DOHH2 (cell line): ENCODE measurements at regions not wholly inside any gene's neighbourhood (a gene's known extent, or its start where the extent isn't known, plus 50 kb on each side); places are given as distances from the start of the nearest gene placed in this dataset.

Source experiments
- H3F3A ChIP-seq: fragments of 200-600 bp; sonication (generic), shearing (Covaris generic); 2 replicates; pipeline ENCODE4 v1.6.0; 2016; ENCODE audit warnings: antibody characterized with exemption, mild to moderate bottlenecking; ENCODE audit not compliant: control insufficient read depth, insufficient read depth
- H3K27ac ChIP-seq: fragments of 200-600 bp; sonication (generic); 2 replicates; pipeline ENCODE4 v1.5.1; 2014; ENCODE audit warnings: low read depth, mild to moderate bottlenecking, low read length, moderate library complexity
- H3K27me3 ChIP-seq: fragments of 200-600 bp; sonication (generic); 2 replicates; pipeline ENCODE4 v1.6.1; 2014; ENCODE audit warnings: mild to moderate bottlenecking, low read length, mixed read lengths; ENCODE audit not compliant: control insufficient read depth
- H3K36me3 ChIP-seq: fragments of 200-600 bp; sonication (generic); 2 replicates; pipeline ENCODE4 v1.6.1; 2014; ENCODE audit warnings: mild to moderate bottlenecking, low read length, moderate library complexity, mixed read lengths; ENCODE audit not compliant: control insufficient read depth
- H3K4me1 ChIP-seq: fragments of 200-600 bp; sonication (generic); 2 replicates; pipeline ENCODE4 v1.6.1; 2014; ENCODE audit warnings: mild to moderate bottlenecking, low read length, mixed read lengths; ENCODE audit not compliant: control insufficient read depth
- H3K4me2 ChIP-seq: fragments of 200-600 bp; sonication (generic); 2 replicates; pipeline ENCODE4 v1.6.0; 2014; ENCODE audit warnings: mild to moderate bottlenecking, low read length, moderate library complexity
- H3K4me3 ChIP-seq: fragments of 200-600 bp; sonication (generic); 2 replicates; pipeline ENCODE4 v1.5.1; 2014; ENCODE audit warnings: mild to moderate bottlenecking, low read length, mixed read lengths
- H3K79me2 ChIP-seq: fragments of 200-600 bp; sonication (generic); 2 replicates; pipeline ENCODE4 v1.6.1; 2014; ENCODE audit warnings: mild to moderate bottlenecking, low read length, mixed read lengths; ENCODE audit not compliant: control insufficient read depth
- H3K9me2 ChIP-seq: fragments of 200-600 bp; sonication (generic); replicated peaks from 2 replicates; pipeline ENCODE4 v1.6.1; 2014; ENCODE audit warnings: mild to moderate bottlenecking, low read length, mixed read lengths; ENCODE audit not compliant: control insufficient read depth
- H3K9me3 ChIP-seq: fragments of 200-600 bp; sonication (generic); 2 replicates; pipeline ENCODE4 v1.6.1; 2014; ENCODE audit warnings: antibody characterized with exemption, low read length, mixed read lengths; ENCODE audit not compliant: control insufficient read depth, insufficient read depth
- H4K20me1 ChIP-seq: fragments of 200-600 bp; sonication (generic); 2 replicates; pipeline ENCODE4 v1.6.0; 2014; ENCODE audit warnings: low read depth, mild to moderate bottlenecking, antibody characterized with exemption, low read length, moderate library complexity; ENCODE audit not compliant: control insufficient read depth, insufficient read depth
- CTCF ChIP-seq: fragments of 200-600 bp; sonication (generic); IDR thresholded peaks from one replicate; pipeline ENCODE4 v1.5.1; 2014; ENCODE audit warnings: antibody characterized with exemption, mild to moderate bottlenecking, low read depth, low read length; ENCODE audit not compliant: poor library complexity, severe bottlenecking
- EZH2phosphoT487 ChIP-seq: fragments of 200-600 bp; sonication (generic); IDR thresholded peaks from 2 replicates; pipeline ENCODE4 v1.6.1; 2017; ENCODE audit warnings: borderline replicate concordance, mild to moderate bottlenecking, antibody characterized with exemption, low read length, moderate library complexity, mixed read lengths

GRCh38 chr13:39254601-39255000 lies 216.3 kb downstream of the NHLRC3 start:
- Histone ChIP-seq H4K20me1 (no peaks in the 10 kb centered on the region), H3K4me1 (no peaks in the 10 kb centered on the region), H3K36me3 (no peaks in the 10 kb centered on the region), H3F3A (no peaks in the 10 kb centered on the region), H3K4me2 (no peak overlapping the region), H3K27ac (no peak overlapping the region), H3K27me3 (no peaks in the 10 kb centered on the region), H3K9me3 (no peaks in the 10 kb centered on the region), H3K9me2 (no peaks in the 10 kb centered on the region), H3K4me3 (no peak overlapping the region), H3K79me2 (no peaks in the 10 kb centered on the region)
- TF ChIP-seq EZH2phosphoT487 (no peak), CTCF (no peak)

GRCh38 chr13:39257642-39258041 lies 219.4 kb downstream of the NHLRC3 start:
- H3F3A ChIP-seq = no peaks in the 10 kb centered on the region
- no peaks in the 10 kb centered on the region for H4K20me1 ChIP-seq
- H3K9me3 ChIP-seq = no peaks in the 10 kb centered on the region
- no peak overlapping the region for H3K4me2 ChIP-seq
- H3K4me1 ChIP-seq = no peaks in the 10 kb centered on the region
- no peak overlapping the region for H3K27ac ChIP-seq
- no peak overlapping the region for H3K4me3 ChIP-seq
- TF ChIP-seq CTCF = no peak
- no peak for TF ChIP-seq EZH2phosphoT487
- H3K27me3 ChIP-seq = no peaks in the 10 kb centered on the region; the same call in 1 of the 2 replicates
- no peaks in the 10 kb centered on the region for H3K36me3 ChIP-seq
- no peaks in the 10 kb centered on the region for H3K79me2 ChIP-seq
- no peaks in the 10 kb centered on the region for H3K9me2 ChIP-seq

GRCh38 chr13:39259371-39260140 lies 221.3 kb downstream of the NHLRC3 start:
- H3K27ac ChIP-seq = no peak overlapping the region
- H3K4me1 ChIP-seq = no peaks in the 10 kb centered on the region
- H3K36me3 ChIP-seq = no peaks in the 10 kb centered on the region
- H3K79me2 ChIP-seq = no peaks in the 10 kb centered on the region
- H3K9me2 ChIP-seq = no peaks in the 10 kb centered on the region
- no peaks in the 10 kb centered on the region for H3K9me3 ChIP-seq
- no peaks in the 10 kb centered on the region; the same call in 1 of the 2 replicates for H3K27me3 ChIP-seq
- no peak overlapping the region for H3K4me3 ChIP-seq
- no peaks in the 10 kb centered on the region for H4K20me1 ChIP-seq
- no peak overlapping the region for H3K4me2 ChIP-seq
- TF ChIP-seq CTCF (no peak), EZH2phosphoT487 (no peak)
- H3F3A ChIP-seq = no peaks in the 10 kb centered on the region
